OCI-LY7 (cell line): ENCODE measurements at regions not wholly inside any gene's neighbourhood (a gene's known extent, or its start where the extent isn't known, plus 50 kb on each side); places are given as distances from the start of the nearest gene placed in this dataset.

Experiments
- BruUV-seq: library from RNA; stranded (reverse); fragments of 400-500 nt; replicated peaks from 2 replicates; lab custom pipeline; 2021; lab: Mats Ljungman, UMichigan
- CTCF ChIA-PET: fragments of 300-600 bp; sonication (Branson Sonifier 250); formaldehyde crosslinking; loops from one replicate; lab custom pipeline; 2022; ENCODE audit warnings: antibody characterized with exemption; ENCODE audit not compliant: unreplicated experiment; lab: Charles Lee
- POLR2A ChIA-PET: fragments of 300-600 bp; sonication (Branson Sonifier 250); formaldehyde crosslinking; loops from one replicate; lab custom pipeline; 2022; ENCODE audit warnings: antibody characterized with exemption; lab: Charles Lee
- DNase-seq: peaks from one replicate; pipeline ENCODE4 v3.0.0-alpha.2; 2015; ENCODE audit warnings: low spot score
- H2AFZ ChIP-seq: fragments of 200-600 bp; sonication (generic), shearing (Covaris generic); 2 replicates; pipeline ENCODE4 v1.6.1; 2014; ENCODE audit warnings: mild to moderate bottlenecking, antibody characterized with exemption, low read length, moderate library complexity
- H3K27ac ChIP-seq: fragments of 200-600 bp; sonication (generic); 2 replicates; pipeline ENCODE4 v1.5.1; 2014; ENCODE audit warnings: mixed run types, low read depth, mild to moderate bottlenecking, moderate library complexity, low read length, inconsistent platforms; ENCODE audit not compliant: poor library complexity, severe bottlenecking
- H3K36me3 ChIP-seq: fragments of 200-600 bp; sonication (generic); 2 replicates; pipeline ENCODE4 v1.6.1; 2014; ENCODE audit warnings: mild to moderate bottlenecking, antibody characterized with exemption, low read length, moderate library complexity, mixed read lengths; ENCODE audit not compliant: insufficient read depth
- H3K4me1 ChIP-seq: fragments of 200-600 bp; sonication (generic); 2 replicates; pipeline ENCODE4 v1.5.1; 2014; ENCODE audit warnings: mild to moderate bottlenecking, low read length; ENCODE audit not compliant: insufficient read depth, poor library complexity, severe bottlenecking
- H3K4me2 ChIP-seq: fragments of 200-600 bp; sonication (generic); 2 replicates; pipeline ENCODE4 v1.6.1; 2014; ENCODE audit warnings: mild to moderate bottlenecking, low read length
- H3K4me3 ChIP-seq: fragments of 200-600 bp; sonication (generic); 2 replicates; pipeline ENCODE4 v1.5.1; 2014; ENCODE audit warnings: mild to moderate bottlenecking, low read depth, low read length; ENCODE audit not compliant: poor library complexity, severe bottlenecking
- H3K79me2 ChIP-seq: fragments of 200-600 bp; sonication (generic); 2 replicates; pipeline ENCODE4 v1.6.1; 2016; ENCODE audit warnings: low read depth, mild to moderate bottlenecking, low read length, moderate library complexity, mixed read lengths; ENCODE audit not compliant: insufficient read depth
- H3K9me2 ChIP-seq: fragments of 200-600 bp; sonication (generic); 2 replicates; pipeline ENCODE4 v1.6.1; 2016; ENCODE audit warnings: mild to moderate bottlenecking, low read length, mixed read lengths; ENCODE audit not compliant: insufficient read depth
- H3K9me3 ChIP-seq: fragments of 200-600 bp; sonication (generic); 2 replicates; pipeline ENCODE4 v1.6.1; 2014; ENCODE audit warnings: mild to moderate bottlenecking, mixed run types, low read length, mixed read lengths
- H4K20me1 ChIP-seq: fragments of 200-600 bp; sonication (generic); 2 replicates; pipeline ENCODE4 v1.6.1; 2014; ENCODE audit warnings: mild to moderate bottlenecking, antibody characterized with exemption, low read length, moderate library complexity, mixed read lengths; ENCODE audit not compliant: insufficient read depth
- CTCF ChIP-seq: fragments of 200-600 bp; sonication (generic); conservative IDR thresholded peaks from 2 replicates; pipeline ENCODE4 v1.5.1; 2014; ENCODE audit warnings: mild to moderate bottlenecking, antibody characterized with exemption, low read length, moderate library complexity, mixed read lengths
- EZH2phosphoT487 ChIP-seq: fragments of 200-600 bp; sonication (generic); IDR thresholded peaks from 2 replicates; pipeline ENCODE4 v1.6.1; 2018; ENCODE audit warnings: low read depth, borderline replicate concordance, mild to moderate bottlenecking, mixed run types, antibody characterized with exemption, low read length, moderate library complexity, mixed read lengths
- intact Hi-C: fragments of 100-400 bp; cut with micrococcal nuclease; formaldehyde crosslinking; loops from one replicate; pipeline ENCODE4 v1.10.0; 2022; ENCODE audit not compliant: unreplicated experiment

- H3K4me1 ChIP-seq, result no peaks in the 10 kb centered on the region
- POLR2A ChIA-PET, result no interaction called here
- no TSS peak for BruUV-seq
- CTCF ChIA-PET, result no interaction called here
- H3K9me2 ChIP-seq, result no peaks in the 10 kb centered on the region
- no peaks in the 10 kb centered on the region for H3K9me3 ChIP-seq
- H3K36me3 ChIP-seq, result no peaks in the 10 kb centered on the region
- TF ChIP-seq EZH2phosphoT487 (no peak), CTCF (peak; percentile 94)
- no peak overlapping the region for H2AFZ ChIP-seq
- H3K27ac ChIP-seq, result no peak overlapping the region
- intact Hi-C loops, result loop anchor here (2.0 kb wide), 1 partner anchor 416 kb away; no protein-coding TSS in a partner anchor
- no peaks in the 10 kb centered on the region for H3K79me2 ChIP-seq
- no peaks in the 10 kb centered on the region for H4K20me1 ChIP-seq
- H3K4me2 ChIP-seq, result no peak overlapping the region
- no peak overlapping the region for H3K4me3 ChIP-seq
- peak; percentile 55 for DNase-seq
These were observed 101.2 kb upstream of the STXBP6 start for GRCh38 chr14:25150934-25151790.

- H3K4me2 ChIP-seq, result no peak overlapping the region
- no peaks in the 10 kb centered on the region for H4K20me1 ChIP-seq
- H3K9me2 ChIP-seq, result no peaks in the 10 kb centered on the region
- DNase-seq, result no peak
- TF ChIP-seq CTCF, result no peak
- no peak for TF ChIP-seq EZH2phosphoT487
- H3K36me3 ChIP-seq, result no peaks in the 10 kb centered on the region
- ChIA-PET POLR2A (no interaction called here), CTCF (no interaction called here)
- H3K4me3 ChIP-seq, result no peak overlapping the region
- BruUV-seq, result no TSS peak
- no peaks in the 10 kb centered on the region for H3K4me1 ChIP-seq
- H3K27ac ChIP-seq, result no peak overlapping the region
- H2AFZ ChIP-seq, result no peak overlapping the region
- intact Hi-C loops, result loop anchor here (2.0 kb wide), 1 partner anchor 416 kb away; no protein-coding TSS in a partner anchor
- H3K9me3 ChIP-seq, result no peaks in the 10 kb centered on the region
- H3K79me2 ChIP-seq, result no peaks in the 10 kb centered on the region
These were observed 100.5 kb upstream of the STXBP6 start for GRCh38 chr14:25150401-25150800.

- Histone ChIP-seq H4K20me1 (no peaks in the 10 kb centered on the region), H3K4me1 (no peaks in the 10 kb centered on the region), H3K9me2 (no peaks in the 10 kb centered on the region), H3K36me3 (no peaks in the 10 kb centered on the region), H3K27ac (no peak overlapping the region), H3K4me3 (no peak overlapping the region), H3K79me2 (no peaks in the 10 kb centered on the region), H2AFZ (no peak overlapping the region), H3K9me3 (no peaks in the 10 kb centered on the region), H3K4me2 (no peak overlapping the region)
- no peak for DNase-seq
- no TSS peak for BruUV-seq
- ChIA-PET CTCF (no interaction called here), POLR2A (no interaction called here)
- TF ChIP-seq EZH2phosphoT487 (no peak), CTCF (no peak)
- intact Hi-C loops, result no loop called here
These were observed 90.5 kb upstream of the STXBP6 start for GRCh38 chr14:25140411-25140810.
